Kidney (tissue), 13 donors: ENCODE measurements at regions not wholly inside any gene's neighbourhood (a gene's known extent, or its start where the extent isn't known, plus 50 kb on each side); places are given as distances from the start of the nearest gene placed in this dataset.

ENCODE experiments used
- DNase-seq, 5 donors: peaks; one replicate each; pipeline ENCODE4 v3.0.0-alpha.2; 2013 to 2020
- FAIRE-seq: peaks from 2 replicates; lab custom pipeline; 2012; peaks lifted over from hg19 to GRCh38; lab: Jason Lieb, UNC
- H3K27ac ChIP-seq, 2 donors: one replicate each; pipeline ENCODE4 v1.7.0; 2013; ENCODE audit warnings: low read depth in 2 of 2, low read length in 2 of 2, inconsistent platforms in 1 of 2
- H3K27me3 ChIP-seq: one replicate; pipeline ENCODE4 v1.7.1; 2013; ENCODE audit warnings: low read length, inconsistent platforms; ENCODE audit not compliant: control insufficient read depth, insufficient read depth
- H3K36me3 ChIP-seq, 3 donors: one replicate each; pipeline versions ENCODE4 v1.7.0 to v1.7.1; 2013; ENCODE audit warnings: low read length in 3 of 3, control low read depth in 1 of 3, inconsistent platforms in 1 of 3; ENCODE audit not compliant: insufficient read depth in 3 of 3, control insufficient read depth in 2 of 3
- H3K4me1 ChIP-seq, 3 donors: one replicate each; pipeline versions ENCODE4 v1.7.0 to v1.7.1; 2013; ENCODE audit warnings: low read length in 3 of 3, inconsistent platforms in 1 of 3, low read depth in 1 of 3; ENCODE audit not compliant: control insufficient read depth in 2 of 3, insufficient read depth in 2 of 3
- H3K4me3 ChIP-seq, 3 donors: one replicate each; pipeline versions ENCODE4 v1.7.0 to v1.8.1; 2013; ENCODE audit warnings: low read length in 3 of 3, control low read depth in 1 of 3, inconsistent platforms in 1 of 3
- H3K9ac ChIP-seq, 3 donors: one replicate each; pipeline versions ENCODE4 v1.7.0 to v1.7.1; 2013; ENCODE audit warnings: low read length in 3 of 3, control low read depth in 1 of 3, inconsistent platforms in 1 of 3
- H3K9me3 ChIP-seq, 3 donors: one replicate each; pipeline versions ENCODE4 v1.7.0 to v1.7.1; 2013; ENCODE audit warnings: low read length in 3 of 3, control low read depth in 1 of 3, inconsistent platforms in 1 of 3; ENCODE audit not compliant: control insufficient read depth in 2 of 3, insufficient read depth in 1 of 3
- CTCF ChIP-seq: IDR thresholded peaks from 3 replicates; pipeline ENCODE4 v1.5.1; 2012; ENCODE audit warnings: mild to moderate bottlenecking, moderate library complexity, borderline replicate concordance; ENCODE audit not compliant: insufficient read depth; ENCODE audit errors: extremely low read depth
- intact Hi-C: fragments of 100-400 bp; cut with DNase I; formaldehyde crosslinking; loops from one replicate; pipeline ENCODE4 v1.11.1; 2022
- donor health status: control.
- donor health status: control.
- donor health status: control.
- donor health status: control.
- donor health status: control.
- donor health status: DM: yes; HTN: yes; CAD: no.
- donor health status: Normal renal cell carcinoma (clear cell type).

- TF ChIP-seq CTCF = no peak
- Histone ChIP-seq H3K27me3 (no peaks in the 10 kb centered on the region), H3K27ac (no peak overlapping the region), H3K4me1 (no peaks in the 10 kb centered on the region), H3K4me3 (no peak overlapping the region), H3K9ac (no peak overlapping the region), H3K9me3 (no peaks in the 10 kb centered on the region), H3K36me3 (no peaks in the 10 kb centered on the region)
- FAIRE-seq (no peak), DNase-seq (no peak)
- intact Hi-C loops = no loop called here
These were observed 253.8 kb downstream of the TLE3 start for GRCh38 chr15:69843900-69844304.

- FAIRE-seq = no peak
These were observed 252.6 kb downstream of the TLE3 start for GRCh38 chr15:69845159-69845558.

GRCh38 chr15:69847625-69848024 is 250.1 kb downstream of the TLE3 start:
- FAIRE-seq (no peak), DNase-seq (no peak)
- no peak for TF ChIP-seq CTCF
- H3K36me3 ChIP-seq = no peaks in the 10 kb centered on the region
- no peak overlapping the region for H3K9ac ChIP-seq
- no peaks in the 10 kb centered on the region for H3K27me3 ChIP-seq
- H3K4me3 ChIP-seq = no peak overlapping the region
- no peaks in the 10 kb centered on the region for H3K4me1 ChIP-seq
- no peak overlapping the region for H3K27ac ChIP-seq
- intact Hi-C loops = no loop called here
- no peaks in the 10 kb centered on the region for H3K9me3 ChIP-seq

More at GRCh38 chr15:69845159-69845558, 252.6 kb downstream of the TLE3 start:
- Histone ChIP-seq H3K4me1 (no peaks in the 10 kb centered on the region), H3K36me3 (no peaks in the 10 kb centered on the region), H3K27me3 (no peaks in the 10 kb centered on the region), H3K9me3 (no peaks in the 10 kb centered on the region), H3K4me3 (no peak overlapping the region), H3K9ac (no peak overlapping the region), H3K27ac (no peak overlapping the region)
- intact Hi-C loops = no loop called here
- DNase-seq = no peak
- no peak for TF ChIP-seq CTCF

GRCh38 chr15:69848096-69848495 is 249.6 kb downstream of the TLE3 start:
- intact Hi-C loops = no loop called here
- Histone ChIP-seq H3K36me3 (no peaks in the 10 kb centered on the region), H3K27ac (no peak overlapping the region), H3K4me3 (no peak overlapping the region), H3K9me3 (no peaks in the 10 kb centered on the region), H3K4me1 (no peaks in the 10 kb centered on the region), H3K27me3 (no peaks in the 10 kb centered on the region), H3K9ac (no peak overlapping the region)
- FAIRE-seq (no peak), DNase-seq (no peak)
- TF ChIP-seq CTCF = no peak
